HepG2 (cell line): ENCODE measurements at regions not wholly inside any gene's neighbourhood (a gene's known extent, or its start where the extent isn't known, plus 50 kb on each side); places are given as distances from the start of the nearest gene placed in this dataset.

ENCODE experiments used
- KDM1A ChIP-seq: IDR thresholded peaks from 2 replicates; pipeline ENCODE4 v1.6.1; 2016; ENCODE audit warnings: missing compliant biosample characterization
- MIER2 ChIP-seq: IDR thresholded peaks from 2 replicates; pipeline ENCODE4 v1.6.1; 2016; ENCODE audit warnings: missing biosample characterization, missing genetic modification reagents
- RBM22 ChIP-seq: fragments of 200-400 bp; formaldehyde crosslinking; optimal IDR thresholded peaks from 2 replicates; pipeline ENCODE3; 2017; ENCODE audit warnings: mild to moderate bottlenecking, low read length, moderate library complexity
- RFXANK ChIP-seq: IDR thresholded peaks from 2 replicates; pipeline ENCODE4 v1.6.1; 2016
- TOE1 ChIP-seq: sonication (generic); formaldehyde crosslinking; IDR thresholded peaks from 2 replicates; pipeline ENCODE4 v1.4.0; 2020; ENCODE audit warnings: mild to moderate bottlenecking, missing genetic modification reagents
- TRIM24 ChIP-seq: sonication (generic); formaldehyde crosslinking; IDR thresholded peaks from 2 replicates; pipeline ENCODE4 v1.8.0; 2022; ENCODE audit warnings: mild to moderate bottlenecking, missing genetic modification reagents
- XRCC5 ChIP-seq: fragments of 200-400 bp; formaldehyde crosslinking; optimal IDR thresholded peaks from 2 replicates; pipeline ENCODE3; 2017; ENCODE audit warnings: mild to moderate bottlenecking, low read length
- YY1 ChIP-seq: IDR thresholded peaks from 2 replicates; pipeline ENCODE4 v1.6.1; 2011; ENCODE audit warnings: low read length, low read depth, moderate library complexity, mild to moderate bottlenecking; ENCODE audit not compliant: insufficient read depth, insufficient replicate concordance
- ZFP1 ChIP-seq: IDR thresholded peaks from 2 replicates; pipeline ENCODE4 v1.6.1; 2016
- ZFP36L1 ChIP-seq: sonication (generic); formaldehyde crosslinking; IDR thresholded peaks from 2 replicates; pipeline ENCODE4 v1.8.0; 2022; ENCODE audit warnings: mild to moderate bottlenecking, missing genetic modification reagents, moderate library complexity
- ZNF101 ChIP-seq: sonication (generic); formaldehyde crosslinking; IDR thresholded peaks from 2 replicates; pipeline ENCODE4 v1.4.0; 2020; ENCODE audit warnings: mild to moderate bottlenecking, low read depth, missing genetic modification reagents, borderline replicate concordance
- ZNF124 ChIP-seq: sonication (generic); formaldehyde crosslinking; IDR thresholded peaks from 2 replicates; pipeline ENCODE4 v1.4.0; 2020; ENCODE audit warnings: missing genetic modification reagents
- ZNF253 ChIP-seq: sonication (generic); formaldehyde crosslinking; IDR thresholded peaks from 2 replicates; pipeline ENCODE4 v1.8.0; 2022; ENCODE audit warnings: mild to moderate bottlenecking, missing genetic modification reagents, borderline replicate concordance
- ZNF260 ChIP-seq: sonication (generic); formaldehyde crosslinking; IDR thresholded peaks from 2 replicates; pipeline ENCODE4 v1.4.0; 2020; ENCODE audit warnings: missing genetic modification reagents, low read depth, mild to moderate bottlenecking, borderline replicate concordance
- ZNF614 ChIP-seq: IDR thresholded peaks from 2 replicates; pipeline ENCODE4 v1.6.1; 2018; ENCODE audit warnings: missing biosample characterization, missing genetic modification reagents, inconsistent platforms, borderline replicate concordance
- ZNF616 ChIP-seq: sonication (generic); formaldehyde crosslinking; IDR thresholded peaks from 2 replicates; pipeline ENCODE4 v1.5.0; 2020; ENCODE audit warnings: low read depth, mild to moderate bottlenecking, missing genetic modification reagents
- ZNF776 ChIP-seq: sonication (generic); formaldehyde crosslinking; IDR thresholded peaks from 2 replicates; pipeline ENCODE4 v1.4.0; 2020; ENCODE audit warnings: mild to moderate bottlenecking, missing genetic modification reagents
- TF ChIP-seq, protein P1 (sequence below): IDR thresholded peaks from 2 replicates; pipeline ENCODE4 v1.6.1; 2016; ENCODE audit warnings: mild to moderate bottlenecking
- TF ChIP-seq, protein P2 (sequence below): sonication (generic); formaldehyde crosslinking; conservative IDR thresholded peaks from 2 replicates; pipeline ENCODE4 v1.4.0; 2020; ENCODE audit warnings: missing genetic modification reagents
- TF ChIP-seq, protein P3 (sequence below): sonication (generic); formaldehyde crosslinking; conservative IDR thresholded peaks from 2 replicates; pipeline ENCODE4 v1.4.0; 2020; ENCODE audit warnings: missing genetic modification reagents
- TF ChIP-seq, protein P4 (sequence below): sonication (generic); formaldehyde crosslinking; IDR thresholded peaks from 2 replicates; pipeline ENCODE4 v1.4.0; 2020; ENCODE audit warnings: missing genetic modification reagents
- TF ChIP-seq, protein P5 (sequence below): sonication (generic); formaldehyde crosslinking; IDR thresholded peaks from 2 replicates; pipeline ENCODE4; 2020; ENCODE audit warnings: missing genetic modification reagents, mild to moderate bottlenecking, borderline replicate concordance

DNA sequence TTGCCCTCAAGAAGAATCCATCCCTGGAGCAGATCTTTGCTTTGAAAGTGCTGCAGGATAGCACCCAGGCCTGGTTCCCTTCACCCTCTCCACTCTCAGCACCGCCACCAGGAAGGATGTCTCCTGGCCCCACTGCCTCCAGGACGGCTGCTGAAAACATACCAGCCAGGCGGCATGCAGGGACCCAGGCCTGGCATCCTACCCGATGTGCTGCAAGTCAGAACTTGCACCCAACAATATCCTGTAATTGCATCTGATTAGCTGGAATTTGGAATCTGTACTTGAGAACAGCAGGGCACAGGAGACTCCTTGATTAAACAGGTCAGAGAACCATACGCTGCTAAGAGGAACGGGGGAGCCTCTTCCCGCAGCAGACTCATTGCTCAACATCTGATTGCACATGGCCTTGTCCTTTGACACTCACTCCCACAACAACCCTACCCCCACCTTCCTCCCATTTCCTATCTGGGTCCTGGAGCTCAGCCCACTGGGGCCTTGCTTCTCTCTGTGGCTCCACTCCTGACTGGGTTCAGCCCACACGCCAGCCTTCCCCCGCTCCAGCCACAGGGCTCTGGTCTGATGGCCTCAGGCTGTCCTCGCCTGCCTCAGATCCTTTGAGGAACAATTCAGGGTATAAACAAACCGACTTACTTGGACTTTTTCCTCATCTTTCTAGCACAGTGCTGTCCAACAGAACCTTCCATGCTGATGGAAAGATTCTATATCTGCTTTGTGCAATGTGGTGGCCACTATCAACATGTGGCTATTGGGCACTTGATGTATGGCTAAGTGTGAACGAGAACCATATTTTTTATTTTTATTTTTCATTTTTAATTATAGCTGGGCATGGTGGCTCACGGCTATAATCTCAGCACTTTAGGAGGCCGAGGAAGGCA, 78.0 kb downstream of the FGD2 start (continued):
- TF ChIP-seq, protein P1, sequence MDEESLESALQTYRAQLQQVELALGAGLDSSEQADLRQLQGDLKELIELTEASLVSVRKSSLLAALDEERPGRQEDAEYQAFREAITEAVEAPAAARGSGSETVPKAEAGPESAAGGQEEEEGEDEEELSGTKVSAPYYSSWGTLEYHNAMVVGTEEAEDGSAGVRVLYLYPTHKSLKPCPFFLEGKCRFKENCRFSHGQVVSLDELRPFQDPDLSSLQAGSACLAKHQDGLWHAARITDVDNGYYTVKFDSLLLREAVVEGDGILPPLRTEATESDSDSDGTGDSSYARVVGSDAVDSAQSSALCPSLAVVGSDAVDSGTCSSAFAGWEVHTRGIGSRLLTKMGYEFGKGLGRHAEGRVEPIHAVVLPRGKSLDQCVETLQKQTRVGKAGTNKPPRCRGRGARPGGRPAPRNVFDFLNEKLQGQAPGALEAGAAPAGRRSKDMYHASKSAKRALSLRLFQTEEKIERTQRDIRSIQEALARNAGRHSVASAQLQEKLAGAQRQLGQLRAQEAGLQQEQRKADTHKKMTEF (CRISPR knock-in tag) = peak; percentile 100
- TF ChIP-seq YY1 (no peak), ZNF614 (CRISPR knock-in tag) (peak; percentile 99), XRCC5 (peak; percentile 92), TRIM24 (CRISPR knock-in tag) (peak; percentile 98), ZFP1 (CRISPR knock-in tag) (peak; percentile 97), RBM22 (peak; percentile 60), ZNF124 (CRISPR knock-in tag) (peak; percentile 97), RFXANK (peak; percentile 88; the same call in 1 of the 2 replicates), ZNF616 (peak; percentile 82; the same call in 1 of the 2 replicates), ZNF260 (CRISPR knock-in tag) (no peak), ZNF776 (CRISPR knock-in tag) (peak; percentile 88), TOE1 (peak; percentile 96), KDM1A (no peak; the same call in 1 of the 2 replicates), ZFP36L1 (CRISPR knock-in tag) (peak; percentile 93), ZNF253 (CRISPR knock-in tag) (peak; percentile 90; the same call in 1 of the 2 replicates), ZNF101 (CRISPR knock-in tag) (peak; percentile 71; the same call in 1 of the 2 replicates), MIER2 (CRISPR knock-in tag) (peak; percentile 86; the same call in 1 of the 2 replicates)
- TF ChIP-seq, protein P2, sequence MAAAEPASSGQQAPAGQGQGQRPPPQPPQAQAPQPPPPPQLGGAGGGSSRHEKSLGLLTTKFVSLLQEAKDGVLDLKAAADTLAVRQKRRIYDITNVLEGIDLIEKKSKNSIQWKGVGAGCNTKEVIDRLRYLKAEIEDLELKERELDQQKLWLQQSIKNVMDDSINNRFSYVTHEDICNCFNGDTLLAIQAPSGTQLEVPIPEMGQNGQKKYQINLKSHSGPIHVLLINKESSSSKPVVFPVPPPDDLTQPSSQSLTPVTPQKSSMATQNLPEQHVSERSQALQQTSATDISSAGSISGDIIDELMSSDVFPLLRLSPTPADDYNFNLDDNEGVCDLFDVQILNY (CRISPR knock-in tag) = no peak
- TF ChIP-seq, protein P3, sequence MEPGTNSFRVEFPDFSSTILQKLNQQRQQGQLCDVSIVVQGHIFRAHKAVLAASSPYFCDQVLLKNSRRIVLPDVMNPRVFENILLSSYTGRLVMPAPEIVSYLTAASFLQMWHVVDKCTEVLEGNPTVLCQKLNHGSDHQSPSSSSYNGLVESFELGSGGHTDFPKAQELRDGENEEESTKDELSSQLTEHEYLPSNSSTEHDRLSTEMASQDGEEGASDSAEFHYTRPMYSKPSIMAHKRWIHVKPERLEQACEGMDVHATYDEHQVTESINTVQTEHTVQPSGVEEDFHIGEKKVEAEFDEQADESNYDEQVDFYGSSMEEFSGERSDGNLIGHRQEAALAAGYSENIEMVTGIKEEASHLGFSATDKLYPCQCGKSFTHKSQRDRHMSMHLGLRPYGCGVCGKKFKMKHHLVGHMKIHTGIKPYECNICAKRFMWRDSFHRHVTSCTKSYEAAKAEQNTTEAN (CRISPR knock-in tag) = peak; percentile 92
- TF ChIP-seq, protein P4, sequence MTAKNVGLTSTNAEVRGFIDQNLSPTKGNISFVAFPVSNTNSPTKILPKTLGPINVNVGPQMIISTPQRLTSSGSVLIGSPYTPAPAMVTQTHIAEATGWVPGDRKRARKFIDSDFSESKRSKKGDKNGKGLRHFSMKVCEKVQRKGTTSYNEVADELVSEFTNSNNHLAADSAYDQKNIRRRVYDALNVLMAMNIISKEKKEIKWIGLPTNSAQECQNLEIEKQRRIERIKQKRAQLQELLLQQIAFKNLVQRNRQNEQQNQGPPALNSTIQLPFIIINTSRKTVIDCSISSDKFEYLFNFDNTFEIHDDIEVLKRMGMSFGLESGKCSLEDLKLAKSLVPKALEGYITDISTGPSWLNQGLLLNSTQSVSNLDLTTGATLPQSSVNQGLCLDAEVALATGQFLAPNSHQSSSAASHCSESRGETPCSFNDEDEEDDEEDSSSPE (CRISPR knock-in tag) = peak; percentile 88
- TF ChIP-seq, protein P5, sequence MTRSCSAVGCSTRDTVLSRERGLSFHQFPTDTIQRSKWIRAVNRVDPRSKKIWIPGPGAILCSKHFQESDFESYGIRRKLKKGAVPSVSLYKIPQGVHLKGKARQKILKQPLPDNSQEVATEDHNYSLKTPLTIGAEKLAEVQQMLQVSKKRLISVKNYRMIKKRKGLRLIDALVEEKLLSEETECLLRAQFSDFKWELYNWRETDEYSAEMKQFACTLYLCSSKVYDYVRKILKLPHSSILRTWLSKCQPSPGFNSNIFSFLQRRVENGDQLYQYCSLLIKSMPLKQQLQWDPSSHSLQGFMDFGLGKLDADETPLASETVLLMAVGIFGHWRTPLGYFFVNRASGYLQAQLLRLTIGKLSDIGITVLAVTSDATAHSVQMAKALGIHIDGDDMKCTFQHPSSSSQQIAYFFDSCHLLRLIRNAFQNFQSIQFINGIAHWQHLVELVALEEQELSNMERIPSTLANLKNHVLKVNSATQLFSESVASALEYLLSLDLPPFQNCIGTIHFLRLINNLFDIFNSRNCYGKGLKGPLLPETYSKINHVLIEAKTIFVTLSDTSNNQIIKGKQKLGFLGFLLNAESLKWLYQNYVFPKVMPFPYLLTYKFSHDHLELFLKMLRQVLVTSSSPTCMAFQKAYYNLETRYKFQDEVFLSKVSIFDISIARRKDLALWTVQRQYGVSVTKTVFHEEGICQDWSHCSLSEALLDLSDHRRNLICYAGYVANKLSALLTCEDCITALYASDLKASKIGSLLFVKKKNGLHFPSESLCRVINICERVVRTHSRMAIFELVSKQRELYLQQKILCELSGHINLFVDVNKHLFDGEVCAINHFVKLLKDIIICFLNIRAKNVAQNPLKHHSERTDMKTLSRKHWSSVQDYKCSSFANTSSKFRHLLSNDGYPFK (CRISPR knock-in tag) = peak; percentile 93
